IMR-90 (cell line): ENCODE measurements at regions not wholly inside any gene's neighbourhood (a gene's known extent, or its start where the extent isn't known, plus 50 kb on each side); places are given as distances from the start of the nearest gene placed in this dataset.

Source experiments
- ATAC-seq: fragments of 200-7000 bp; cut with Tn5 transposase; 2 replicates; pipeline ENCODE4 v1.9.1; 2020; ENCODE audit warnings: low read depth, mild to moderate bottlenecking, moderate library complexity
- BruUV-seq: library from RNA; stranded (reverse); fragments of 400-500 nt; replicated peaks from 2 replicates; lab custom pipeline; 2021; lab: Mats Ljungman, UMichigan
- CTCF ChIA-PET: fragments of 300-600 bp; formaldehyde crosslinking; extraction: SDS; loops from one replicate; lab custom pipeline; 2021; ENCODE audit warnings: antibody characterized with exemption; lab: Yijun Ruan, JAX
- POLR2A ChIA-PET: fragments of 300-600 bp; sonication (Branson Sonifier 250); formaldehyde crosslinking; loops from one replicate; lab custom pipeline; 2022; ENCODE audit warnings: antibody characterized with exemption; ENCODE audit not compliant: unreplicated experiment; lab: Charles Lee
- DNase-seq: peaks from one replicate; pipeline ENCODE4 v3.0.0; 2013
- H2AFZ ChIP-seq: replicated peaks from 2 replicates; pipeline ENCODE3; 2013; ENCODE audit warnings: low read length, mild to moderate bottlenecking; ENCODE audit not compliant: poor library complexity
- H2AK5ac ChIP-seq: 2 replicates; pipeline ENCODE4 v1.6.1; 2013; ENCODE audit warnings: low read depth, low read length, inconsistent platforms
- H2AK9ac ChIP-seq: replicated peaks from 2 replicates; pipeline ENCODE3; 2013; ENCODE audit warnings: mild to moderate bottlenecking, low read depth, low read length, moderate library complexity; ENCODE audit not compliant: poor library complexity
- H2BK120ac ChIP-seq: 2 replicates; pipeline ENCODE4 v1.6.1; 2013; ENCODE audit warnings: low read depth, low read length, inconsistent platforms
- H2BK15ac ChIP-seq: 3 replicates; pipeline ENCODE4 v1.6.1; 2013; ENCODE audit warnings: low read depth, low read length, inconsistent platforms
- H2BK20ac ChIP-seq: 2 replicates; pipeline ENCODE4 v1.6.1; 2013; ENCODE audit warnings: low read depth, mild to moderate bottlenecking, inconsistent platforms, low read length, moderate library complexity
- H2BK5ac ChIP-seq: 2 replicates; pipeline ENCODE4 v1.6.1; 2013; ENCODE audit warnings: mild to moderate bottlenecking, low read depth, low read length, inconsistent platforms; ENCODE audit not compliant: poor library complexity, severe bottlenecking
- H3K14ac ChIP-seq: replicated peaks from 2 replicates; pipeline ENCODE4 v1.6.1; 2013; ENCODE audit warnings: low read depth, low read length, inconsistent platforms
- H3K18ac ChIP-seq: 2 replicates; pipeline ENCODE4 v1.6.1; 2013; ENCODE audit warnings: low read depth, low read length, control low read depth
- H3K23ac ChIP-seq: 2 replicates; pipeline ENCODE4 v1.6.1; 2013; ENCODE audit warnings: low read depth, low read length, inconsistent platforms
- H3K27ac ChIP-seq: 2 replicates; pipeline ENCODE4 v1.5.1; 2013; ENCODE audit warnings: mild to moderate bottlenecking, control low read depth, low read length; ENCODE audit not compliant: insufficient read depth
- H3K27me3 ChIP-seq: 2 replicates; pipeline ENCODE4 v1.6.1; 2013; ENCODE audit warnings: low read length; ENCODE audit not compliant: control insufficient read depth, insufficient read depth
- H3K36me3 ChIP-seq: 2 replicates; pipeline ENCODE4 v1.6.1; 2013; ENCODE audit warnings: low read length, mixed read lengths; ENCODE audit not compliant: control insufficient read depth, insufficient read depth
- H3K4ac ChIP-seq: 2 replicates; pipeline ENCODE4 v1.6.1; 2013; ENCODE audit warnings: low read depth, low read length, inconsistent platforms
- H3K4me1 ChIP-seq: 2 replicates; pipeline ENCODE4 v1.6.1; 2013; ENCODE audit warnings: low read length, mixed read lengths; ENCODE audit not compliant: control insufficient read depth, insufficient read depth
- H3K4me2 ChIP-seq: 2 replicates; pipeline ENCODE4 v1.6.1; 2013; ENCODE audit warnings: low read depth, mild to moderate bottlenecking, control low read depth, low read length, moderate library complexity
- H3K4me3 ChIP-seq: 2 replicates; pipeline ENCODE4 v1.5.1; 2013; ENCODE audit warnings: low read depth, mild to moderate bottlenecking, control low read depth, low read length, moderate library complexity; ENCODE audit not compliant: insufficient read depth
- H3K56ac ChIP-seq: 2 replicates; pipeline ENCODE4 v1.6.1; 2013; ENCODE audit warnings: low read length, inconsistent platforms; ENCODE audit not compliant: insufficient read depth; ENCODE audit errors: extremely low read depth
- H3K79me1 ChIP-seq, 2 experiments: 2 replicates each; pipeline ENCODE4 v1.6.1; 2013; ENCODE audit warnings: low read length in 2 of 2, inconsistent platforms in 1 of 2, low read depth in 1 of 2
- H3K9ac ChIP-seq: 2 replicates; pipeline ENCODE4 v1.6.1; 2013; ENCODE audit warnings: low read depth, low read length, control low read depth
- H3K9me1 ChIP-seq: 2 replicates; pipeline ENCODE4 v1.6.1; 2013; ENCODE audit warnings: low read length, inconsistent platforms; ENCODE audit not compliant: insufficient read depth
- H3K9me3 ChIP-seq: 2 replicates; pipeline ENCODE4 v1.6.1; 2013; ENCODE audit warnings: low read length; ENCODE audit not compliant: control insufficient read depth, insufficient read depth
- H4K20me1 ChIP-seq: 2 replicates; pipeline ENCODE4 v1.6.1; 2013; ENCODE audit warnings: low read length, inconsistent platforms; ENCODE audit not compliant: insufficient read depth
- H4K5ac ChIP-seq: 2 replicates; pipeline ENCODE4 v1.6.1; 2013; ENCODE audit warnings: mild to moderate bottlenecking, low read depth, low read length, control low read depth
- H4K8ac ChIP-seq, 2 experiments: 2 replicates each; pipeline ENCODE4 v1.6.1; 2013; ENCODE audit warnings: low read depth in 2 of 2, low read length in 2 of 2, control low read depth in 1 of 2, inconsistent platforms in 1 of 2
- H4K91ac ChIP-seq: 2 replicates; pipeline ENCODE4 v1.6.1; 2013; ENCODE audit warnings: low read depth, low read length, inconsistent platforms; ENCODE audit not compliant: insufficient read depth
- CHD1 ChIP-seq: IDR thresholded peaks from 2 replicates; pipeline ENCODE4 v1.6.1; 2012; ENCODE audit warnings: low read depth, low read length, improper control_type of control experiment
- POLR2A ChIP-seq: IDR thresholded peaks from 2 replicates; pipeline ENCODE4 v1.6.1; 2012; ENCODE audit warnings: mild to moderate bottlenecking, low read depth, low read length
- WGBS, 2 experiments: methylation state at CpG; one replicate each; pipeline versions ENCODE4 v1.1.5 to v1.1.7; 2013; ENCODE audit warnings: missing lambda C conversion rate in 2 of 2; ENCODE audit not compliant: insufficient read length in 1 of 2; ENCODE audit errors: extremely low coverage in 2 of 2; 5-methylcytosine and 5-hydroxymethylcytosine counted together
- dilution Hi-C: fragments of 300-500 bp; cut with HindIII; formaldehyde crosslinking; loops from one replicate; pipeline ENCODE4 v1.14.3; 2018; ENCODE audit warnings: low sequenced_read_pairs; ENCODE audit not compliant: unreplicated experiment
- in situ Hi-C: fragments of 300-500 bp; cut with MboI; formaldehyde crosslinking; loops from 3 replicates; pipeline ENCODE4 v1.14.3; 2019; ENCODE audit warnings: low sequenced_read_pairs, inconsistent platforms, mixed read lengths
- intact Hi-C: fragments of 100-400 bp; cut with micrococcal nuclease; formaldehyde crosslinking; loops from 2 replicates; pipeline ENCODE4 v1.10.0; 2022

- H3K4ac ChIP-seq: peak overlapping the region; percentile 28; the same call in 1 of the 2 replicates
- WGBS, 2 experiments: 100% methylated on average over 1 of the region's 11 CpGs; no CpG with 5 or more reads in 1 of the 2 experiments
- DNase-seq (no peak), ATAC-seq (0 out of 2 replicates have a peak, but pooled peaks have one; percentile 29)
- peak overlapping the region; percentile 8; the same call in 1 of the 2 replicates for H3K14ac ChIP-seq
- peak overlapping the region; percentile 73; the same call in 1 of the 3 replicates for H2BK15ac ChIP-seq
- dilution Hi-C loops: no loop called here
- no peak overlapping the region for H3K4me3 ChIP-seq
- 0 out of 2 replicates have a peak overlapping the region, but pooled peaks have one; percentile 18 for H3K23ac ChIP-seq
- H3K9ac ChIP-seq: no peak overlapping the region
- H3K79me1 ChIP-seq: no peaks in the 10 kb centered on the region
- peaks cover 13% of the 10 kb centered on the region for H3K4me1 ChIP-seq
- peak overlapping the region; percentile 45 for H2BK120ac ChIP-seq
- H2BK20ac ChIP-seq: peak overlapping the region; percentile 35
- no peaks in the 10 kb centered on the region for H3K9me3 ChIP-seq
- H2AK9ac ChIP-seq: no peak overlapping the region
- H2AFZ ChIP-seq: peak overlapping the region; percentile 24
- H3K18ac ChIP-seq: peak overlapping the region; percentile 32
- no peaks in the 10 kb centered on the region for H3K36me3 ChIP-seq
- H2AK5ac ChIP-seq: peak overlapping the region; percentile 70
- no peak for TF ChIP-seq CHD1
- TF ChIP-seq POLR2A: no peak
- peaks cover 3% of the 10 kb centered on the region; the same call in 1 of the 2 replicates for H3K9me1 ChIP-seq
- in situ Hi-C loops: loop anchor here (10.0 kb wide), 1 partner anchor 55 kb away; no protein-coding TSS in a partner anchor
- H3K4me2 ChIP-seq: no peak overlapping the region
- POLR2A ChIA-PET: no interaction called here
- H4K91ac ChIP-seq: peak overlapping the region; percentile 31; the same call in 1 of the 2 replicates
- intact Hi-C loops: loop anchor here (2.0 kb wide), 1 partner anchor 69 kb away; no protein-coding TSS in a partner anchor
- no peak overlapping the region; the same call in 1 of the 2 replicates for H3K56ac ChIP-seq
- H4K8ac ChIP-seq: peak overlapping the region in 1 of 2 experiments; percentile 77; a peak in 1 of 4 replicates
- CTCF ChIA-PET: interaction anchor here (1.0 to 1.6 kb wide), 2 partner anchors 36 to 64 kb away, joined by 3 to 4 read pairs; no protein-coding TSS in a partner anchor
- H4K20me1 ChIP-seq: no peaks in the 10 kb centered on the region
- H2BK5ac ChIP-seq: no peak overlapping the region
- no peak overlapping the region for H3K27ac ChIP-seq
- peak overlapping the region; percentile 38 for H4K5ac ChIP-seq
- no TSS peak for BruUV-seq
- H3K27me3 ChIP-seq: no peaks in the 10 kb centered on the region
Observed at GRCh38 chr15:29889542-29890329, 67.5 kb upstream of the TJP1 start.
